Ishikawa (cell line): ENCODE measurements at regions not wholly inside any gene's neighbourhood (a gene's known extent, or its start where the extent isn't known, plus 50 kb on each side); places are given as distances from the start of the nearest gene placed in this dataset.

Experiments
- CEBPB ChIP-seq: IDR thresholded peaks from 2 replicates; pipeline ENCODE4 v1.6.1; 2012
- CREB1 ChIP-seq: IDR thresholded peaks from 2 replicates; pipeline ENCODE4 v1.6.1; 2012; ENCODE audit warnings: low read depth
- EGR1 ChIP-seq: IDR thresholded peaks from 2 replicates; pipeline ENCODE4 v1.6.1; 2012
- EP300 ChIP-seq: IDR thresholded peaks from 2 replicates; pipeline ENCODE4 v1.6.1; 2012; ENCODE audit warnings: borderline replicate concordance
- FOXM1 ChIP-seq: IDR thresholded peaks from 2 replicates; pipeline ENCODE4 v1.6.1; 2012; ENCODE audit warnings: low read depth, borderline replicate concordance
- NFIC ChIP-seq: IDR thresholded peaks from 2 replicates; pipeline ENCODE4 v1.6.1; 2012
- TAF1 ChIP-seq: IDR thresholded peaks from 2 replicates; pipeline ENCODE4 v1.6.1; 2012; ENCODE audit warnings: low read depth, mild to moderate bottlenecking
- YY1 ChIP-seq: IDR thresholded peaks from 2 replicates; pipeline ENCODE4 v1.6.1; 2012; ENCODE audit warnings: low read depth

DNA sequence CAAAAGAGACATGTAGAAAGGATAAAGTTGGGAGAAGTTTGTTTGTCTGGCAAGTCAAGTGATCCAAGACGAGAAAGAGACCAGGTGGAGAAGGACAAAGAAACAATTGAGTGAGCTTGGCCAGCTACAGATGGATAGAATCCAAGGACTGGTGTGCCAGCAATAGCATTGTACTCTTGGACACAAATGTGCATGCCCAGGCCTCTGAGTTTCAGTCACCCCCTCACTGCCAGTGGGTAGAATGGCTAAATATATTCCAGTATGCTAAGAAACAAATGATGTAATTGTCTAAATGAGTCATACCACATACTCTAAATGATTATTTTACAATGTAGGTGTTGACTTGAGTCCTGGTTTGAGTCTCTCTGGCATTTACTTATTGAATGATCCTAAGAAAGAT, 881.3 kb downstream of the LRRTM4 start:
- TF ChIP-seq YY1 (no peak), NFIC (no peak), CREB1 (no peak), TAF1 (no peak), EP300 (no peak), EGR1 (no peak), CEBPB (no peak), FOXM1 (no peak)
